ENCODE measurements at regions not wholly inside any gene's neighbourhood (a gene's known extent, or its start where the extent isn't known, plus 50 kb on each side); places are given as distances from the start of the nearest gene placed in this dataset.

DNA sequence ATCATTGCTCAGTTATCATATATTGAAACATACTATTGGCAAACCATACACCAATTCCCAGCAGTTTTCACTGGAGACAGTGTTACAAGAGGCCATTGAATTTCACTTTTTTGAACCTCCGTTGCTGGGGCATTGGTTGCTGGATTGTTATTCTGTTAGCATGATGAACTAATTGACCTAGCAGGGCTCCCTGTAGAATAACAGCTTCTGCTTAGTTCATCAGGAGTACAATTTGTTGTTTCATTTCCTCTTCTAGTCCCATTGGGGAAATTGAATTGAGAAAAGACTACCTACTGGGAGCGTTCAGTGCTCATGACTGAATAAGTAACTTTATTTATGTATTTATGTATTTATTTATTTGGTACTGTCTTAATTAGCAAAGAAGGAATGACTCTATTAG is 151.6 kb downstream of the SLIT2 start:
- DNase-seq (ENCODE audit: low spot score) = no peak

GRCh38 chr4:20403846-20404245 is 152.1 kb downstream of the SLIT2 start:
- no peak for DNase-seq (ENCODE audit: low spot score)

DNA sequence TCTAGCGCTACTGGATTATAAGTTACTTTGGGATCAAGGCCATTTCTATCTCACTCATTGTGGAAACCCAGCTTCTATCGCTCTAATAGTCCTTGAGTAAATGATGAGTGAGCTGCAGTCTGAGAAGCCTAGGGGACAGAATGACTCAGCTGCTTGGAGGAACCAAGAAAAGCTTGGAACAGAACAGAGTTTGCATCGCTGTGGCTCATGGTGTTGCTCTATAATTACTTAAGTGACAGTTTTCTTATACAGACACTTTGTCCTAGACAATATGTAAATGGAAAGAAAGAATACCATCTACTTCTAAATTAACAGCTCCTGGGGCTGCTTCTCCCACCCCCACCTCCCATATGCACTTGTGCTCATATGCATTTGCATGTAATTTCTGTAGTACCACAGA is 156.9 kb downstream of the SLIT2 start:
- DNase-seq (ENCODE audit: low spot score) = no peak

- DNase-seq (ENCODE audit: low spot score) = no peak
Measured at GRCh38 chr4:20412072-20412471, 160.4 kb downstream of the SLIT2 start.

- no peak for DNase-seq (ENCODE audit: low spot score)
Measured at GRCh38 chr4:20416800-20417199, 165.1 kb downstream of the SLIT2 start.

DNA sequence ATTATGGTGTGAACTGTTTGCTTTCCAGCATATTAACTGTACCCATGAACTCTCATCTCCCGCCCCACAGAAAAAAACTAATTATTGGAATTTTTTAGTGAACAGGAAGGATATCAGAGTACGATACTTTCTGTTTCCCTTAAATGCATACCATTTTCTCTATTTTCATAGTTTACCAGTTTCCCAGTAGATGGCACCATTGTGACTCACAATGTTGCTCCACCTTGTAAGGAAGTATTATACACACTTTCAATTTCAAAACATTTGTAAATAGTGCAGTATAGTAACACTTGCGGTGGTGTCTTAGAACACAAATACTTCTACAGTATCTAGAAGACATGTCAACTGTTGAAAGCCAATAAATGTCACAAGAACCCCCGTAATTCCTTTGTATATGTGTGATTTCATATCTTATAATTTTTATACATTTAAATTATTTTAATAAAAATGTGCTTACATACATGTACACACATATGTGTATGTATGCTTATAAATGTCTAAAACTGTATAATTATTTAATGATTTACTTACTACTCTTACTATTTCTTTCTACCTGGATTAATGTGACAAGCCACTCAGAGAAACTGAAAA is 167.3 kb downstream of the SLIT2 start:
- DNase-seq (ENCODE audit: low spot score) = peak; percentile 20

DNA sequence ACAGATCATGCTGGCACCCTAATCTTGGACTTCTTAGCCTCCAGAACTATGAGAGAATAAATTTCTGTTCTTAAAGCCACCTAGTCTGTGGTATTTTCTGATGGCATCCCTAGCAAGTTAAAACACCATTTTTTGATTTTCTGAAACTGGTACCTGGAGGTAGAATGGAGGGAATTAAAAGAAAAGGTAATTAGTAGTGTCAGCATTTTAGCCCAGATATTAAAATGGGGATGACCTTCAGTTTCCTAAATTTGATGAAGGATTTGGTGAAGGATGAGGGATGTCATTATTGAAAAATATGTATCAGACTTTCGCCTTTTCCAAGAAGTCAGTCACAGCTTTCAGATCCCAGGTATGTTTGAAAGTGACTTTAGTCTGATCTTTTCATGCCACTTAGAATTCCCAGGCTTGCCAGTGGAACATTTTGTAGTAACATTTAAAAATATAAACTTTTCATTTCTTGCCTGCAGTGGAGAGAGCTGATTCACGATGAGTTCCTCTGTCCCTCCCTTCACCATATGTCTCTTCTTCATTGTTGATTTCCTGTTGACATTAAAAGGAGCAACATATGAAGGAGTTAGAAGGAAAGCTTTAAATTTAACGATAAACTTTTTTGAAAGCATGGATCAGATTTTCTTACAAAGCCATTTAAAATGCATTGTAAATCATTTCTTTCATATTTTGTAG is 169.4 kb downstream of the SLIT2 start:
- DNase-seq (ENCODE audit: low spot score) = no peak

GRCh38 chr4:20421603-20421985 is 169.9 kb downstream of the SLIT2 start:
- DNase-seq (ENCODE audit: low spot score) = no peak

- peak; percentile 63 for DNase-seq (ENCODE audit: low spot score)
Measured at GRCh38 chr4:20422398-20422797, 170.7 kb downstream of the SLIT2 start.

GRCh38 chr4:20423420-20423819 is 171.7 kb downstream of the SLIT2 start:
- no peak for DNase-seq (ENCODE audit: low spot score)

- DNase-seq (ENCODE audit: low spot score) = no peak
Measured at GRCh38 chr4:20426028-20426427, 174.3 kb downstream of the SLIT2 start.

DNA sequence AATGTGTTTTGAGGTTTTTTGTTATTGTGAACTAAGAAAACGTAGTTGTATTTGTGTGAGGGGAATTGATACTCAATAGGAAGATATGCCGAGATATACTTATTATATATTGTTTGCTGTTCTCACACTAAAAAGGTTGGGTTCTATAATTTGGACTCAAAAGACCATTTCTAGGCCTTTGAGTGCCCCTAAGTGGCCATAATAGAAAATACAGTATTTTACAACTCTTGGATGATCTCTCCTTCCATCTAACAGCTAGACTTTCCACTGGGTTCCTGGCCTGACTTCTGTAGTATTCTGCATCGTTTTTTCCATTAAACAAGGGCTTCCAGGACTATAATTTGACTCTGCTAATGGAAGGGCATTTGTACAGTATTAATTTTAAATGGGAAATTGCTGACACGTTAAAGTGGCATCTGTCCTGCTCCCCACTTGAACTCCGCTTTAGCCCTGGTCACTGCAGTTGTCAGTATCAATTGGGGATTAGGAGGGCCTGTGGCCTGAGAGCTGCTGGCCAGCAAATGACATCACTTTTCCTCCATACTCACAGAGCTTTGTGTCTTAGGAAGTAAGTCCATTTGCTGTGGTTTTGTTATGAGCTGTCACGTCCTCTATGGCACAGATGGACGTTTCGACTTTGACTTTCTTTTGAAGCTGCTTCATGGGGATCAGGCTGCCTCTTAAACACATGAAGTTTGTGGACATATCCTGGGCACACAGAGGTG is 176.9 kb downstream of the SLIT2 start:
- no peak for DNase-seq (ENCODE audit: low spot score)

DNA sequence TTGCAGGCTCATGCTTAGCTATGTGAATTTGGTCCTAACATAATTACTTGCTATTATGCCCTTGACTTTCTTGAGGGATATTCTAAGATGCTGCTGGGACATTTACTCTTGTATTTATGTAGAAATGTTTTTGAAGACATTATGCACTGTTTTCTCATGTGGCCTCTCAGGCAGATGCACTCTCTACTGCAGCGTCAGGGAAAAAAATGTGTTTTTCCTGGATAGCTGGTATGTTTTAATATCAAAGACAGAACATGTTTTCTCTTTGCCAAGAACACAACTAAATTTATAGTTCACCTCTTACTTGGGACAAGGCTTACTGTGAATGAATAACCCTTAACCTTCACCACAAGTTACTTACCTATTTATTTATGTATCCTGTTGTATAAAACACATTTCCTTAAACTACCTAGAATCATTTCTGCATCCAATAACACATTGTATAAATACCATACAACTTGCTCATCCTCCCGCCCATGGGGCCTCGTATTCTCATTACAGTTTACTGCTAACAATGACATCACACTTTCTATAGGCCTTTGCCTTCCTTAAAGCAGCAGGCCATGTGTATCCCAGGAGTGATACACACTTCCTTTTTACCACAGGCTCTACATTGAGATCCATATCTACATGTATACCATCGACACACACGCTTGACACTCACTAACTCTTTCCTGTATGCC is 178.7 kb downstream of the SLIT2 start:
- no peak for DNase-seq (ENCODE audit: low spot score)

DNA sequence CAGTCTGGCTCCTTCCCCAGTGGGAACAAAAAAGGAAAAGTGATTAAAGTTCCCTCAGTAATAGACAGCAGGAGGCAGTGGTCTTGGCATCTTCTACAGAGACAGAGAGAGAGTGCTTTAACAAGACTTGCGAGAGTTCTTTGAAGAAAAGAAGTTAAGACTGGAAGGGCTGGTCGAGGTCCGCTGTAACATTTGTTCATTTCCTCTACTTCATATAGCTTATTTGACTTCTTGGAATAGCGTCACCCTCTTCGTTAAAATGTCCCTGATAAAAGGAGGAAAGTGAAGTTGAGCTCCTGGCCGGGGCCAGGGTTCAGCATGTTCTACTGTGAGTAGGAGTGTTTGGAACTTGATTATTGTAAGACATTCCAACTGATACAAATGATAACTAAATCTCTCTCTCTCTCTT is 179.8 kb downstream of the SLIT2 start:
- no peak for DNase-seq (ENCODE audit: low spot score)

GRCh38 chr4:20432088-20432487 is 180.4 kb downstream of the SLIT2 start:
- DNase-seq (ENCODE audit: low spot score) = peak; percentile 6

DNA sequence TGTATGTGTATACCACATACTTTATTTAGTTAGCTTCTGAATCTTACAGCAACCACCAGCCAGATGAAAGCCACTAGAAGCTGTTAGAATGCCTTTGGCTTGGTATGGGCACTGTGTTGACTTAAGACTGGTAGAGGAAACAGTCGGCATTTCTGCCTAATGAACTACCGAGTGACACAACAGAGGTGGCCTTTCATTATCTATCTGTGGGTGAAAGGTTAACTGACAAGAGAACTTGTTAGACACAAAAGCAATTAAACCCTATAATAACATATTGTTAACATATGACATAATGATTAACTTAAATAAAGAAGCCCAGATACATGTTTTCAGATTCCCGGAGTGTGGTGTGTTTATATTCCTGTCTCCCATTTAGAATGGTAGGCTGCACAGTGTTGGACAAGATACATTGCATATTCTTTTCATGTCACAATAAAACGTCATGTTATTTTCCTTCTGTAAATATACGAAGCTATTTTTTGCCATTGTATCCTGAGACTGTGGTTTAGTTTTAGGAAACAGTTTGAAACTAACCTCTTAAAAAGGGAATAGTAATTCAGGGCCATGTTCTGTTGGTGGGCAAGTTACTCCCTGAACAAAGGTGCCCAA is 181.5 kb downstream of the SLIT2 start:
- DNase-seq (ENCODE audit: low spot score) = no peak

DNA sequence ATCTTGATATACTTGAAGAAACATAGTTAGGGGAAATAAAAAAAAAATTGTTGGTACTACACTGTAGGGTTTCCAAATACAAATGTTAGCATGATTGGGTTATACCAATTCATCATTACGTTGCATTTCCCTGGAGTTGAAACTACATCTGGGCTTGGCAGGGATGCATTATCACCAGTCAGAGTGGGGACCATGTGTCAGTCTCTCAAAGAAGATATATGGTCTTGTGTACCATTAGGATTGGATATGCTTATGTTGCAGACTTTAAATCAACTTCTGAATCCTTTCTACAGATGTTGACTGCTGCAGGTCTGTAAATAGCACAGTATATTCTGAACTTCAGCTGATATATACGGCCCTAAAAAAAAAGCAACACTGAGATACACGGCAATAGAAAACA is 188.5 kb downstream of the SLIT2 start:
- DNase-seq (ENCODE audit: low spot score) = no peak

GRCh38 chr4:20443015-20443805 is 191.5 kb downstream of the SLIT2 start:
- DNase-seq (ENCODE audit: low spot score) = no peak

DNA sequence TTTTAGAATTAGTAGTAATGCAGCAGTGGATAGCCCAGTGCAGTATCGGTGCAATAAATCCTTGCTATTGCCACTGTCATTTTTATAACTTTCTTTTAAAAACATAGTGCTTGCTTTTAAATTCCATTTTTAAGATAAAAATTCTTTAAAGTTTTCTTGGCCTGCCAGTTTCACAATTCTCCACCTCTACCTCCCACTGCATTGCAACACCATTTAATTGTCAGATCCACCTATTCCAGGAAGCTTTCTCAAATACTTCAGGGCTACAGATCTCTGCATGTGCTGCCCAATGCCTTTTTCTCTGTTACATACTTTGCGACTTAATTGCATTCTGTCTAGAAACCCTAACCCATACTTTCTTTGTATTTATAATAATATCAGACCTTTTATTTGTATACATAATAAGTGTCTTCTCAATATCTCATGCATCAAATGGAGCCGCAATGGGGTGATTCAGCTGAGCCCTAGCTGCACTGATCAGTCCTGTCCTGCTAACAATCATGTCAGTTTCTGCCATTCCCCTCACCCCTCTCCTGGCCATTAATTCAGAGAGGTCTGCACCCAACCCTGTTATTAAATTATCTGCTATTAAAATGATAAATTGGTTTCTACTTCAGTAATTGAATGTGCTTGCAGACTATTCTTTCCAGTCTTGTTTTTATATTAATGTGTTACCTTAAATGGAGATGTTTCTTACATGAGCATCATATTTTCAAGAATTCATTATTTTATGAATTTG is 193.1 kb downstream of the SLIT2 start:
- DNase-seq (ENCODE audit: low spot score) = no peak

DNA sequence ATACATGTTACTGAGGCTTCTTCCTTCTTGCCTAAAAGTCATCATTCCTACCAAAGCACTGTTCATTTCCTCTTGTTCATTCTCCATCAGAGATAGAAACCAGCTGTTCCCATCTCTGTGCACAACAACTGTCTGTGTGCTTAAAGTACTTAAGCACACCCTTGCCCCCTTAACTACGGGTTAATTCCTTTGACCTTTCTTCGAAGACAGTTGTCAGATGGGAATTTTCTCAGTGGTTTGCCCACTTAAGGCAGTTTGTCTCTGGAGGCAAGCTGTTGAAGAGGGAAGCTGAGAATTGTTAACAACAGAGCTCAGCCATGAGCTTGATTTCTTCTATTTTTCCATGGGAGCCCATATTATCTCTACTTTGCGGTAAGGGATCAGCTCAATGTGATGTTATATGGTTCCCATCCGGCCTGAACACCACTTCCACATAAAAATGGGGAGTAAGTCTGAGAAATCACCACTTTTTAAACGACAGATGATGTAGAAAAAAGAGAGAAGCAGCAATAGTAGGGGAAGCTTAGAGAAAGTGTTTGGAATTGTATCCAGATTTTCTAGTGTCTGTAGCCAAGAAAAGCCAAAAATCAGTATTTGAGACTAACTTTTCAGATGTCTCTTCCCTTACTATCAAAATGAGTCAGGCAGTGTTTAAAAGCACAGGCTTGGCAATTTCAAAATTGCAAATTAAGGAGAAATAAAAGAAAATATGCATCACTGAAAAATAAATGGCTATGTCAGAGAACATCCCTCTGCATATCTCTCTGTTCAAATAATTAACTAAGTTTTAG is 194.4 kb downstream of the SLIT2 start:
- DNase-seq (ENCODE audit: low spot score) = peak; percentile 29
